HL-60 (cell line): ENCODE measurements at regions not wholly inside any gene's neighbourhood (a gene's known extent, or its start where the extent isn't known, plus 50 kb on each side); places are given as distances from the start of the nearest gene placed in this dataset.

Experiments
- DNase-seq, 2 experiments: peaks; one replicate each; pipeline ENCODE4 v3.0.0-alpha.2; 2010 to 2020; ENCODE audit warnings: low read depth in 1 of 2, low spot score in 1 of 2
- H3K27ac ChIP-seq: fragments of 250-450 bp; sonication (Bioruptor Pico); replicated peaks from 2 replicates; pipeline ENCODE4 v1.5.1; 2020; ENCODE audit warnings: mild to moderate bottlenecking, moderate library complexity
- H3K27me3 ChIP-seq: fragments of 250-450 bp; sonication (Bioruptor Pico); 2 replicates; pipeline ENCODE4 v1.5.1; 2021; ENCODE audit warnings: mild to moderate bottlenecking, moderate library complexity; ENCODE audit not compliant: insufficient read depth, poor library complexity, severe bottlenecking
- H3K4me3 ChIP-seq: replicated peaks from 2 replicates; pipeline ENCODE4 v1.5.1; 2011; ENCODE audit warnings: mild to moderate bottlenecking, control low read depth, low read length; ENCODE audit not compliant: insufficient read depth
- GABPA ChIP-seq: IDR thresholded peaks from 2 replicates; pipeline ENCODE4 v1.6.1; 2012; ENCODE audit warnings: low read depth
- POLR2AphosphoS5 ChIP-seq: IDR thresholded peaks from 2 replicates; pipeline ENCODE4 v1.6.1; 2012; ENCODE audit warnings: low read depth
- SPI1 ChIP-seq: IDR thresholded peaks from 2 replicates; pipeline ENCODE4 v1.6.1; 2012; ENCODE audit warnings: low read depth, mild to moderate bottlenecking, borderline replicate concordance
- TF ChIP-seq, protein P1 (sequence below): IDR thresholded peaks from one replicate; pipeline ENCODE4 v1.5.1; 2011; ENCODE audit warnings: low read length, control low read depth, inconsistent platforms; ENCODE audit not compliant: insufficient read depth
- TF ChIP-seq, protein P2 (sequence below): IDR thresholded peaks from 2 replicates; pipeline ENCODE4 v1.6.1; 2012; ENCODE audit warnings: low read depth; ENCODE audit not compliant: insufficient replicate concordance

DNA sequence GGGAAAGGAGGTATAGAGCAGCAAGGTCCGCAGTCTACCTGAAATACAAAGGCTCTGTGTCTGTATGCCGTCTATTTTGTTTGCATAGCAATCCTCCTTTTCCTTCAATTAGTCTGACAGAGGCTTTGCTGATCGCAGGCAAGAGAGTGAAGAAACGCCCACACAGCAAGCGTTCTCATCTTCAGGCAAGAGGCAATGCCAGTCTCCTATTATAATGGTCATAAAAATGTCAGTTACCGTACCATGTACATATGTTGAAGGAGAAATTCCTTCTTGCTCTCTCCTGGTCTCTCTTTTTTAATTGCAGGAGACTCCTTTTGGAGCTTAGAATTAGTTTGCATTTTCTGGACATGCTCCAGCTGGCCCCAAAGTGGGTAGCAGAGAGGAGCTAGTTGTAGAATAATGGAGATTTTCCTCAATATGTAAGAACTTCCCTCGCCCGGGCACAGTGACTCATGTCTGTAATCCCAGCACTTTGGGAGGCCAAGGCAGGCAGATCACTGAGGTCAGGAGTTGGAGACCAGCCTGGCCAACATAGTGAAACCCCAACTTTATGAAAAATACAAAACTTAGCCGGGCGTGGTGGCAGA lies 139.5 kb downstream of the PFKFB3 start:
- DNase-seq = no peak
- no peak overlapping the region for H3K4me3 ChIP-seq
- no peak overlapping the region for H3K27ac ChIP-seq
- TF ChIP-seq, protein P1, sequence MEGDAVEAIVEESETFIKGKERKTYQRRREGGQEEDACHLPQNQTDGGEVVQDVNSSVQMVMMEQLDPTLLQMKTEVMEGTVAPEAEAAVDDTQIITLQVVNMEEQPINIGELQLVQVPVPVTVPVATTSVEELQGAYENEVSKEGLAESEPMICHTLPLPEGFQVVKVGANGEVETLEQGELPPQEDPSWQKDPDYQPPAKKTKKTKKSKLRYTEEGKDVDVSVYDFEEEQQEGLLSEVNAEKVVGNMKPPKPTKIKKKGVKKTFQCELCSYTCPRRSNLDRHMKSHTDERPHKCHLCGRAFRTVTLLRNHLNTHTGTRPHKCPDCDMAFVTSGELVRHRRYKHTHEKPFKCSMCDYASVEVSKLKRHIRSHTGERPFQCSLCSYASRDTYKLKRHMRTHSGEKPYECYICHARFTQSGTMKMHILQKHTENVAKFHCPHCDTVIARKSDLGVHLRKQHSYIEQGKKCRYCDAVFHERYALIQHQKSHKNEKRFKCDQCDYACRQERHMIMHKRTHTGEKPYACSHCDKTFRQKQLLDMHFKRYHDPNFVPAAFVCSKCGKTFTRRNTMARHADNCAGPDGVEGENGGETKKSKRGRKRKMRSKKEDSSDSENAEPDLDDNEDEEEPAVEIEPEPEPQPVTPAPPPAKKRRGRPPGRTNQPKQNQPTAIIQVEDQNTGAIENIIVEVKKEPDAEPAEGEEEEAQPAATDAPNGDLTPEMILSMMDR = no peak
- TF ChIP-seq POLR2AphosphoS5 (no peak), SPI1 (no peak), GABPA (no peak)
- TF ChIP-seq, protein P2, sequence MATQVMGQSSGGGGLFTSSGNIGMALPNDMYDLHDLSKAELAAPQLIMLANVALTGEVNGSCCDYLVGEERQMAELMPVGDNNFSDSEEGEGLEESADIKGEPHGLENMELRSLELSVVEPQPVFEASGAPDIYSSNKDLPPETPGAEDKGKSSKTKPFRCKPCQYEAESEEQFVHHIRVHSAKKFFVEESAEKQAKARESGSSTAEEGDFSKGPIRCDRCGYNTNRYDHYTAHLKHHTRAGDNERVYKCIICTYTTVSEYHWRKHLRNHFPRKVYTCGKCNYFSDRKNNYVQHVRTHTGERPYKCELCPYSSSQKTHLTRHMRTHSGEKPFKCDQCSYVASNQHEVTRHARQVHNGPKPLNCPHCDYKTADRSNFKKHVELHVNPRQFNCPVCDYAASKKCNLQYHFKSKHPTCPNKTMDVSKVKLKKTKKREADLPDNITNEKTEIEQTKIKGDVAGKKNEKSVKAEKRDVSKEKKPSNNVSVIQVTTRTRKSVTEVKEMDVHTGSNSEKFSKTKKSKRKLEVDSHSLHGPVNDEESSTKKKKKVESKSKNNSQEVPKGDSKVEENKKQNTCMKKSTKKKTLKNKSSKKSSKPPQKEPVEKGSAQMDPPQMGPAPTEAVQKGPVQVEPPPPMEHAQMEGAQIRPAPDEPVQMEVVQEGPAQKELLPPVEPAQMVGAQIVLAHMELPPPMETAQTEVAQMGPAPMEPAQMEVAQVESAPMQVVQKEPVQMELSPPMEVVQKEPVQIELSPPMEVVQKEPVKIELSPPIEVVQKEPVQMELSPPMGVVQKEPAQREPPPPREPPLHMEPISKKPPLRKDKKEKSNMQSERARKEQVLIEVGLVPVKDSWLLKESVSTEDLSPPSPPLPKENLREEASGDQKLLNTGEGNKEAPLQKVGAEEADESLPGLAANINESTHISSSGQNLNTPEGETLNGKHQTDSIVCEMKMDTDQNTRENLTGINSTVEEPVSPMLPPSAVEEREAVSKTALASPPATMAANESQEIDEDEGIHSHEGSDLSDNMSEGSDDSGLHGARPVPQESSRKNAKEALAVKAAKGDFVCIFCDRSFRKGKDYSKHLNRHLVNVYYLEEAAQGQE = no peak
- H3K27me3 ChIP-seq = no peaks in the 10 kb centered on the region

DNA sequence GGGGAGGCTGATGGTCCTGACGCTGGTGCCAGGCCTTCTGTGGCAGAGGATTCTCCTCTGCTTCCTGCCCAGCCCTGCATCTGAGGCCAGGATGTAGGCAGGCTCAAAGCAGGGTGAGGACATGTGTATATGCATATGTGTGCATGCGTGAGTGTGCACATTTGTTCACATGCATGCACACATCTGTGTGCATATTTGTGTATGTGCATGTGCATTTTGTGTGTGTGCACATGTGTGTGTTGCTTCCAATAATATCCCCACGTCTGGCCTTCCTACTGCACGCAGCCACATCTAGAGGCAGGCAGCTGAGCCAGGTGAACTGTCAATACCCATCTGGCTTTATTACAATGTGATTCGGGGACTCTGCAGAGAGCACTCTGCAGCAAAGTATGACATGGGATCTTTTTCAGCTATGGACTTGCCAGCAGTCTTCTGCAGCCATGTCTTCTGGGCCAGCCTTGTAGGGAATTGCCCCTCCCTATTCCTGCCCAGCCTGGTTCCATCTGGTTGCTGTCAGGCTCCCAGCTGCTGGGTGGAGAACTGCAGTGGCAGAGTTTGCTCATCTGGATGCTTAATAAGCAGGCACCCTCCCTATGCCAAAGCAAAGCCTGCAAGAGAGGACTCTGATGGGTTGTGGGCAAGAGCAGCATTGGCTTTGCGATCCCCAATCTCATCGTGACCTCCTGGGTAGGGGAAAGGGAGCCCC lies 140.7 kb downstream of the PFKFB3 start:
- TF ChIP-seq SPI1 = no peak
- no peak for TF ChIP-seq GABPA
- TF ChIP-seq POLR2AphosphoS5 = no peak
- TF ChIP-seq, protein P2 = no peak
- DNase-seq = no peak
- no peaks in the 10 kb centered on the region for H3K27me3 ChIP-seq
- no peak overlapping the region for H3K27ac ChIP-seq
- H3K4me3 ChIP-seq = no peak overlapping the region

DNA sequence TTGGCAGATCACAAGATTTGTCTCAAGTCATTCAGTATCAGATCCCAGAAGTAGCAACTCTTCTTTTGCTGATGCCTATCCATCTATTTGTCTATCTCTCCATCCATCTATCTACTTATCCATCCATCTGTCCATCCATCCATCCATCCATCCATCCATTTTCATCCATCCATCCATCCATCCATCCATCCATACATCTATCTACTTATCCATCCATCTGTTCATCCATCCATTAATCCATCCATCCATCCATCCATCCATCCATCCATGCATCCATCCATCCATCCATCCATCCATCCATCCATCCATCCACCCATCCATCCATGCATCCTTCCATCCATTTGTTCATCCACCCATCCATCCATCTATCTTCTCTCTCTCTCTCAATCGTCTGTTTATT lies 142.7 kb downstream of the PFKFB3 start:
- Histone ChIP-seq H3K27me3 (no peaks in the 10 kb centered on the region), H3K27ac (no peak overlapping the region), H3K4me3 (no peak overlapping the region)
- TF ChIP-seq SPI1 (no peak), POLR2AphosphoS5 (no peak), GABPA (no peak)
- TF ChIP-seq, protein P2 = no peak
- TF ChIP-seq, protein P1 = no peak
- DNase-seq = no peak
